Cardiac fibroblast (primary cell): ENCODE measurements at regions not wholly inside any gene's neighbourhood (a gene's known extent, or its start where the extent isn't known, plus 50 kb on each side); places are given as distances from the start of the nearest gene placed in this dataset.
A peak's percentile ranks its signal among the peaks of the same experiment; 100 is the strongest.

Source experiments
- DNase-seq, 2 donors: peaks; one replicate each; pipeline versions ENCODE4 v3.0.0 to v3.0.0-alpha.2; 2010; ENCODE audit warnings: low read depth in 2 of 2
- H3K4me3 ChIP-seq, 2 donors: replicated peaks in 1 of 2; 1 replicate in 1 of 2; 2 replicates in 1 of 2; pipeline ENCODE4 v1.5.1; 2011; ENCODE audit warnings: low read depth in 2 of 2, low read length in 2 of 2, mild to moderate bottlenecking in 2 of 2, moderate library complexity in 1 of 2
- CTCF ChIP-seq: IDR thresholded peaks from one replicate; pipeline ENCODE4 v1.5.1; 2011; ENCODE audit warnings: low read depth, mild to moderate bottlenecking, low read length, inconsistent platforms

GRCh38 chrY:12459965-12460364, 241.1 kb upstream of the USP9Y start:
- no peak overlapping the region for H3K4me3 ChIP-seq
- DNase-seq: no peak
- TF ChIP-seq CTCF: no peak

GRCh38 chrY:12464155-12464554, 236.9 kb upstream of the USP9Y start:
- no peak for DNase-seq

GRCh38 chrY:12465706-12466105, 235.3 kb upstream of the USP9Y start:
- no peak for DNase-seq
- H3K4me3 ChIP-seq: no peak overlapping the region
- TF ChIP-seq CTCF: no peak

More at GRCh38 chrY:12464155-12464554, 236.9 kb upstream of the USP9Y start:
- no peak for TF ChIP-seq CTCF
- H3K4me3 ChIP-seq: no peak overlapping the region

- no peak overlapping the region for H3K4me3 ChIP-seq
- TF ChIP-seq CTCF: no peak
- DNase-seq: peak in 1 of 2 donors; percentile 18
These were observed 231.9 kb upstream of the USP9Y start for GRCh38 chrY:12469081-12469480.

GRCh38 chrY:12474472-12474871, 226.6 kb upstream of the USP9Y start:
- DNase-seq: peak in 1 of 2 donors; percentile 1
- no peak for TF ChIP-seq CTCF
- H3K4me3 ChIP-seq: no peak overlapping the region

GRCh38 chrY:12479382-12479781, 221.6 kb upstream of the USP9Y start:
- no peak overlapping the region for H3K4me3 ChIP-seq
- no peak for TF ChIP-seq CTCF
- peak; percentile 6 to 44 for DNase-seq

GRCh38 chrY:12483394-12483793, 217.6 kb upstream of the USP9Y start:
- peak in 1 of 2 donors; percentile 0 for DNase-seq
- TF ChIP-seq CTCF: no peak
- H3K4me3 ChIP-seq: no peak overlapping the region
